Naive thymus-derived CD4-positive, alpha-beta T cell (primary cell): ENCODE measurements at regions not wholly inside any gene's neighbourhood (a gene's known extent, or its start where the extent isn't known, plus 50 kb on each side); places are given as distances from the start of the nearest gene placed in this dataset.

ENCODE experiments used
- ATAC-seq: fragments of 150-1000 bp; cut with Tn5 transposase; 2 replicates; pipeline ENCODE4 v1.10.0; 2021; ENCODE audit warnings: mild to moderate bottlenecking, moderate library complexity
- CTCF ChIA-PET: fragments of 350-600 bp; sonication (Branson Sonifier 250); formaldehyde crosslinking; loops from one replicate; lab custom pipeline; 2021; ENCODE audit warnings: antibody characterized with exemption; lab: Charles Lee
- POLR2A ChIA-PET: fragments of 350-600 bp; sonication (Branson Sonifier 250); formaldehyde crosslinking; loops from one replicate; lab custom pipeline; 2021; ENCODE audit warnings: antibody characterized with exemption, inconsistent platforms; lab: Charles Lee
- DNase-seq, 9 donors: peaks; one replicate each; pipeline versions ENCODE4 v3.0.0 to v3.0.0-alpha.2; 2020 to 2022; ENCODE audit warnings: mixed read lengths in 1 of 9
- H3K27ac ChIP-seq: one replicate; pipeline ENCODE4 v1.7.0; 2013; ENCODE audit warnings: mild to moderate bottlenecking, low read depth, low read length, moderate library complexity
- H3K27me3 ChIP-seq, 2 donors: one replicate each; pipeline ENCODE4 v1.7.0; 2013; ENCODE audit warnings: low read length in 2 of 2, mild to moderate bottlenecking in 2 of 2, moderate library complexity in 2 of 2; ENCODE audit not compliant: control insufficient read depth in 2 of 2, insufficient read depth in 2 of 2
- H3K36me3 ChIP-seq, 3 experiments: 1 replicate in 2 of 3; 2 replicates in 1 of 3; pipeline ENCODE4 v1.7.0; 2013; ENCODE audit warnings: low read length in 3 of 3, mild to moderate bottlenecking in 3 of 3, moderate library complexity in 1 of 3; ENCODE audit not compliant: insufficient read depth in 3 of 3, control insufficient read depth in 2 of 3
- H3K4me1 ChIP-seq, 2 donors: one replicate each; pipeline ENCODE4 v1.7.0; 2013; ENCODE audit warnings: low read length in 2 of 2, mild to moderate bottlenecking in 2 of 2, moderate library complexity in 1 of 2; ENCODE audit not compliant: control insufficient read depth in 2 of 2, insufficient read depth in 2 of 2
- H3K4me3 ChIP-seq: 2 replicates; pipeline ENCODE4 v1.7.0; 2013; ENCODE audit warnings: mild to moderate bottlenecking, low read length
- H3K9me3 ChIP-seq, 3 experiments: 1 replicate in 2 of 3; 2 replicates in 1 of 3; pipeline ENCODE4 v1.7.0; 2013; ENCODE audit warnings: low read length in 3 of 3; ENCODE audit not compliant: control insufficient read depth in 2 of 3
- H3K27ac Mint-ChIP-seq, 9 donors: one replicate each; pipeline ENCODE4 v1.8.0; 2020 to 2022; ENCODE audit warnings: mixed read lengths in 9 of 9, mild to moderate bottlenecking in 8 of 9, moderate library complexity in 5 of 9, inconsistent platforms in 2 of 9
- H3K27me3 Mint-ChIP-seq, 5 donors: one replicate each; pipeline ENCODE4 v1.8.0; 2021 to 2022; ENCODE audit warnings: mixed read lengths in 5 of 5, mild to moderate bottlenecking in 1 of 5
- H3K36me3 Mint-ChIP-seq, 5 donors: one replicate each; pipeline ENCODE4 v1.8.0; 2020 to 2022; ENCODE audit warnings: mixed read lengths in 5 of 5, mild to moderate bottlenecking in 3 of 5, inconsistent platforms in 1 of 5
- H3K4me1 Mint-ChIP-seq, 7 donors: one replicate each; pipeline ENCODE4 v1.8.0; 2020 to 2022; ENCODE audit warnings: mixed read lengths in 7 of 7, mild to moderate bottlenecking in 3 of 7, inconsistent platforms in 1 of 7
- H3K4me3 Mint-ChIP-seq, 10 donors: one replicate each; pipeline ENCODE4 v1.8.0; 2020 to 2022; ENCODE audit warnings: mild to moderate bottlenecking in 10 of 10, mixed read lengths in 10 of 10, moderate library complexity in 6 of 10, inconsistent platforms in 2 of 10
- H3K9me3 Mint-ChIP-seq, 11 donors: one replicate each; pipeline ENCODE4 v1.8.0; 2020 to 2022; ENCODE audit warnings: mixed read lengths in 11 of 11, mild to moderate bottlenecking in 4 of 11, inconsistent platforms in 1 of 11, moderate library complexity in 1 of 11
- intact Hi-C, 2 donors: fragments of 100-400 bp; cut with micrococcal nuclease; formaldehyde crosslinking; loops; one replicate each; pipeline ENCODE4 v1.15.1; 2023

- H3K27me3 ChIP-seq, result no peaks in the 10 kb centered on the region
- no peaks in the 10 kb centered on the region for H3K36me3 ChIP-seq
- H3K27ac ChIP-seq, result no peak overlapping the region
- no peaks in the 10 kb centered on the region for H3K4me1 ChIP-seq
- H3K27ac Mint-ChIP-seq, result no peak overlapping the region
- no peak overlapping the region for H3K4me3 Mint-ChIP-seq
- no peaks in the 10 kb centered on the region for H3K4me1 Mint-ChIP-seq
- H3K9me3 ChIP-seq, result no peaks in the 10 kb centered on the region
- POLR2A ChIA-PET, result no interaction called here
- no peak overlapping the region for H3K4me3 ChIP-seq
- H3K9me3 Mint-ChIP-seq, result peaks cover 0 to 15% (median 4%) of the 10 kb centered on the region in 11 donors
- peaks cover 0 to 4% (median 0%) of the 10 kb centered on the region in 5 donors for H3K36me3 Mint-ChIP-seq
- DNase-seq (no peak), ATAC-seq (no peak)
- intact Hi-C loops, result no loop called here
- CTCF ChIA-PET, result no interaction called here
- no peaks in the 10 kb centered on the region for H3K27me3 Mint-ChIP-seq
These were observed 190.2 kb upstream of the LRRC7 start for GRCh38 chr1:69377507-69377906.

- Mint-ChIP-seq H3K4me1 (no peaks in the 10 kb centered on the region), H3K27me3 (no peaks in the 10 kb centered on the region), H3K4me3 (no peak overlapping the region), H3K9me3 (peaks cover 0 to 18% (median 9%) of the 10 kb centered on the region in 11 donors), H3K27ac (no peak overlapping the region), H3K36me3 (no peaks in the 10 kb centered on the region)
- Histone ChIP-seq H3K4me1 (no peaks in the 10 kb centered on the region), H3K27me3 (no peaks in the 10 kb centered on the region), H3K36me3 (no peaks in the 10 kb centered on the region), H3K27ac (no peak overlapping the region), H3K4me3 (no peak overlapping the region), H3K9me3 (no peaks in the 10 kb centered on the region)
- no peak for ATAC-seq
- POLR2A ChIA-PET, result no interaction called here
- no peak for DNase-seq
- CTCF ChIA-PET, result no interaction called here
- intact Hi-C loops, result no loop called here
These were observed 179.7 kb upstream of the LRRC7 start for GRCh38 chr1:69388044-69388443.

DNA sequence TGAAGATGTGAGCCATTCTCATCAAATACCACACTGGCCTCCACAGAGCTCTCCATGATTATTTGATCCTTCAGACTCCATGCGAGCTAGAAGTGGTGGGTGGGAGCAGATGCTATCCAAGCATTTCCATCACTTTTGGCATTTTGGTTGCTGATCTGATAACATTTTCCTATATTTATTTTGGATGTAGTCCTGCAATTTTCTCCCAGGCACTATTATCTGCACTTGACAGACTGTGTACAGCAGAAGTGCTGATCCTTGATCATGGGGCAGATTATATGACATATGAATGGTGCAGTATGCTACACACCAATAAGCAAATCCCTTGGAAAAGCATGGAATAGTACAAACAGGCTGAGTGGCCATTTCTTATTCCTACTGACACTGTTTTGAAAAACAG lies 167.6 kb upstream of the LRRC7 start:
- Mint-ChIP-seq H3K4me3 (no peak overlapping the region), H3K27ac (no peak overlapping the region)
- CTCF ChIA-PET, result no interaction called here

DNA sequence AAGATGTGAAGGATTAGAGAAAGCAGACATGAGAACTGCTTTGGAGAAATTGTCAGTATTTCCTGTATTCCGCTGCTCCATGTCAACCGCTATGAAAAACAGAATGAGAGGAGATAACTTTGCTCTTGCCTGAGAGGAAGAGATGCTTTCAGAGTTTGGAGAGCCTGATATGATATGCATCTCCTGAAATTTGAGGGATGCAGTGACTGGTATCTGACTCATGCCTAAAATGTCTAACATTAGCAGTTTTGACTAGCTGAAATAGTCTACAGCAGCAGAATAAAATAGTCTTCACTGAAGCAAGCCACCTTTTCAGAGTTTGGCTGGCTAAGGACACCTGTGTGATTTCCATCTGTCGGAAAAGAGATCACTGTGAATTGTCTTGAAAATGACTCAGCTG lies 165.8 kb upstream of the LRRC7 start:
- Histone ChIP-seq H3K4me3 (no peak overlapping the region), H3K36me3 (no peaks in the 10 kb centered on the region), H3K9me3 (no peaks in the 10 kb centered on the region), H3K27me3 (no peaks in the 10 kb centered on the region), H3K27ac (no peak overlapping the region), H3K4me1 (no peaks in the 10 kb centered on the region)
- intact Hi-C loops, result no loop called here
- Mint-ChIP-seq H3K27me3 (no peaks in the 10 kb centered on the region), H3K9me3 (peaks cover 0 to 8% (median 4%) of the 10 kb centered on the region in 11 donors), H3K4me3 (no peak overlapping the region), H3K4me1 (no peaks in the 10 kb centered on the region), H3K36me3 (no peaks in the 10 kb centered on the region), H3K27ac (no peak overlapping the region)
- ChIA-PET CTCF (no interaction called here), POLR2A (no interaction called here)
- ATAC-seq, result no peak
- DNase-seq, result no peak

More for the DNA sequence above, 167.6 kb upstream of the LRRC7 start:
- Histone ChIP-seq H3K9me3 (no peaks in the 10 kb centered on the region), H3K27me3 (no peaks in the 10 kb centered on the region), H3K36me3 (no peaks in the 10 kb centered on the region), H3K27ac (no peak overlapping the region), H3K4me3 (no peak overlapping the region), H3K4me1 (no peaks in the 10 kb centered on the region)
- Mint-ChIP-seq H3K4me1 (no peaks in the 10 kb centered on the region), H3K36me3 (no peaks in the 10 kb centered on the region), H3K27me3 (no peaks in the 10 kb centered on the region), H3K9me3 (peaks cover 0 to 6% (median 4%) of the 10 kb centered on the region in 11 donors)
- intact Hi-C loops, result no loop called here
- POLR2A ChIA-PET, result no interaction called here
- ATAC-seq, result no peak
- no peak for DNase-seq

DNA sequence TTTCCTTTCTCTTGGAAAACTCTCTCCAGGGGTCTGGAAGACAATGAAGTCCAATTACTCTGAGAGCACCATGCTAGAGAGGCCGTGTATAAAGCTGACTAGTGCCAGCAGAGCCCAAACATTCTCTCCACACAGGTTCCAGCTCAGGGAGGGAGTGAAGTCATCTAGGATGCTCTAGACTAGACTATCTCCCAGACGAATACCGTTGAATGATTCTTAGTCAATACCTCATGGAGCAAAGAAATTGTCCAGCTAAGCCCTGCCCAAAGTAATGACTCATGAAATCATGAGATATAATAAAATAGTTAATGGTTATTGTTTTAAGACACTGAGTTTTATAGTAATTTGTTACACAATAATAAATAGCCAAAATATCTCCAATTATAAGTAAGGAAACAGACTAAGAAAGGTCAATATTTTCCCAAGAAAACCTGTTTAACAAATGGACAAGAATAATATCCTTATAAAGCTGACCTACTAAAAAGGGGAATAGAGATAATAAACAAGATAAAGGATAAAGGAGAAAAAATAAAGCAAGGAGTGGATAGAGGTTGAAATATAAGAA lies 163.9 kb upstream of the LRRC7 start:
- Mint-ChIP-seq H3K27ac (no peak overlapping the region), H3K9me3 (peaks cover 0 to 9% (median 5%) of the 10 kb centered on the region in 11 donors), H3K4me1 (no peaks in the 10 kb centered on the region), H3K27me3 (no peaks in the 10 kb centered on the region), H3K4me3 (no peak overlapping the region), H3K36me3 (no peaks in the 10 kb centered on the region)
- Histone ChIP-seq H3K27ac (no peak overlapping the region), H3K27me3 (no peaks in the 10 kb centered on the region), H3K9me3 (no peaks in the 10 kb centered on the region), H3K4me3 (no peak overlapping the region), H3K36me3 (no peaks in the 10 kb centered on the region), H3K4me1 (no peaks in the 10 kb centered on the region)
- intact Hi-C loops, result no loop called here
- ChIA-PET POLR2A (no interaction called here), CTCF (no interaction called here)
- ATAC-seq (no peak), DNase-seq (no peak)

DNA sequence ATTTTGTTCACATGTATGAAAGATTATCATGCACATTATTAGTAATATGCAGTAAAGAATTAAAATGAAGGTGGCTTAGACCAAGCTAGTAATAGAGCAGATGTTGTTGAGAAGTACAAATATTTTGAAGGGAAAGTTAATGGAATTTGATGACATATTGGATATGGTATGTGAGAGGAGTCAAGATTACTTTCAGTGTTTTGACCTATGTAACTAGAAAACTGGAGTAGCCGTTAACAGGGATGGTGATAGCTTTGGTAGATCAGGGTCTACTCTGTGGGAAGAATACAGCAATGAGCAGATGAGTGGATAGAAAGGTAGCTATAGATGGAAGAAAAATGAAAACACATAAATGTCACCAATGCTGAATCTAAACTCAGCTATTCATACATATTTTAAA lies 163.2 kb upstream of the LRRC7 start:
- no peaks in the 10 kb centered on the region for H3K36me3 Mint-ChIP-seq
- Histone ChIP-seq H3K4me3 (no peak overlapping the region), H3K27me3 (no peaks in the 10 kb centered on the region), H3K27ac (no peak overlapping the region), H3K36me3 (no peaks in the 10 kb centered on the region), H3K4me1 (no peaks in the 10 kb centered on the region), H3K9me3 (no peaks in the 10 kb centered on the region)
- no peak for ATAC-seq
- H3K4me3 Mint-ChIP-seq, result no peak overlapping the region
- DNase-seq, result no peak
- H3K27me3 Mint-ChIP-seq, result no peaks in the 10 kb centered on the region
- H3K27ac Mint-ChIP-seq, result no peak overlapping the region
- ChIA-PET POLR2A (no interaction called here), CTCF (no interaction called here)
- intact Hi-C loops, result no loop called here
- H3K9me3 Mint-ChIP-seq, result peaks cover 0 to 9% (median 5%) of the 10 kb centered on the region in 11 donors
- H3K4me1 Mint-ChIP-seq, result no peaks in the 10 kb centered on the region

GRCh38 chr1:69406244-69406643 lies 161.5 kb upstream of the LRRC7 start:
- ATAC-seq, result no peak

More at GRCh38 chr1:69406244-69406643, 161.5 kb upstream of the LRRC7 start:
- DNase-seq, result no peak
- Mint-ChIP-seq H3K9me3 (peaks cover 0 to 9% (median 5%) of the 10 kb centered on the region in 11 donors), H3K4me3 (no peak overlapping the region), H3K4me1 (no peaks in the 10 kb centered on the region), H3K36me3 (no peaks in the 10 kb centered on the region), H3K27me3 (no peaks in the 10 kb centered on the region), H3K27ac (no peak overlapping the region)
- CTCF ChIA-PET, result no interaction called here
- H3K4me3 ChIP-seq, result no peak overlapping the region
- H3K4me1 ChIP-seq, result no peaks in the 10 kb centered on the region
- H3K27me3 ChIP-seq, result no peaks in the 10 kb centered on the region
- POLR2A ChIA-PET, result no interaction called here
- no peak overlapping the region for H3K27ac ChIP-seq
- no peaks in the 10 kb centered on the region for H3K36me3 ChIP-seq
- no peaks in the 10 kb centered on the region for H3K9me3 ChIP-seq
- intact Hi-C loops, result no loop called here
